ENCODE measurements at regions not wholly inside any gene's neighbourhood (a gene's known extent, or its start where the extent isn't known, plus 50 kb on each side); places are given as distances from the start of the nearest gene placed in this dataset.

GRCh38 chrX:2607113-2607512, 84.0 kb upstream of the CD99 start:
- DNase-seq: no peak

- DNase-seq: no peak
Measured at GRCh38 chrX:2600564-2600963, 90.5 kb upstream of the CD99 start.

- no peak for DNase-seq
Measured at GRCh38 chrX:2596555-2597255, 94.4 kb upstream of the CD99 start.

- DNase-seq: no peak
Measured at GRCh38 chrX:2596045-2596444, 95.0 kb upstream of the CD99 start.

GRCh38 chrX:2595258-2595657, 94.5 kb upstream of the DHRSX start:
- DNase-seq: no peak

- no peak for DNase-seq
Measured at GRCh38 chrX:2594491-2594890, 93.7 kb upstream of the DHRSX start.

- no peak for DNase-seq
Measured at GRCh38 chrX:2592279-2592678, 91.5 kb upstream of the DHRSX start.

GRCh38 chrX:2589186-2590020, 88.6 kb upstream of the DHRSX start:
- DNase-seq: no peak

GRCh38 chrX:2588049-2588448, 87.3 kb upstream of the DHRSX start:
- DNase-seq: no peak

GRCh38 chrX:2587146-2587545, 86.4 kb upstream of the DHRSX start:
- DNase-seq: no peak

GRCh38 chrX:2585158-2585470, 84.3 kb upstream of the DHRSX start:
- DNase-seq: no peak

- no peak for DNase-seq
Measured at GRCh38 chrX:2584251-2585157, 83.7 kb upstream of the DHRSX start.

GRCh38 chrX:2583194-2584162, 82.7 kb upstream of the DHRSX start:
- no peak for DNase-seq

- DNase-seq: no peak
Measured at GRCh38 chrX:2582667-2583066, 81.9 kb upstream of the DHRSX start.

- no peak for DNase-seq
Measured at GRCh38 chrX:2581296-2581695, 80.5 kb upstream of the DHRSX start.

GRCh38 chrX:2578864-2579263, 78.1 kb upstream of the DHRSX start:
- DNase-seq: no peak

GRCh38 chrX:2577844-2578466, 77.2 kb upstream of the DHRSX start:
- no peak for DNase-seq

GRCh38 chrX:2576793-2577192, 76.0 kb upstream of the DHRSX start:
- no peak for DNase-seq

GRCh38 chrX:2574271-2574670, 73.5 kb upstream of the DHRSX start:
- DNase-seq: no peak

GRCh38 chrX:2572740-2573139, 72.0 kb upstream of the DHRSX start:
- no peak for DNase-seq

- DNase-seq: no peak
Measured at GRCh38 chrX:2568125-2568524, 67.3 kb upstream of the DHRSX start.

GRCh38 chrX:2566055-2566454, 65.3 kb upstream of the DHRSX start:
- no peak for DNase-seq
